MM.1S (cell line): ENCODE measurements at regions not wholly inside any gene's neighbourhood (a gene's known extent, or its start where the extent isn't known, plus 50 kb on each side); places are given as distances from the start of the nearest gene placed in this dataset.

ENCODE experiments used
- CTCF ChIP-seq: fragments of 300-600 bp; sonication (generic); IDR thresholded peaks from 2 replicates; pipeline ENCODE4 v1.5.1; 2016; ENCODE audit warnings: antibody characterized with exemption, low read length, mixed read lengths
- EZH2phosphoT487 ChIP-seq: fragments of 300-600 bp; sonication (generic); IDR thresholded peaks from 2 replicates; pipeline ENCODE4 v1.6.1; 2018; ENCODE audit warnings: antibody characterized with exemption, low read length

GRCh38 chr10:108374991-108375390 is 1210.5 kb upstream of the SORCS1 start:
- TF ChIP-seq CTCF (no peak), EZH2phosphoT487 (no peak)
